ENCODE measurements at regions not wholly inside any gene's neighbourhood (a gene's known extent, or its start where the extent isn't known, plus 50 kb on each side); places are given as distances from the start of the nearest gene placed in this dataset.

- TF ChIP-seq CTCF (conservative IDR thresholded peaks at IDR 0.05) (no peak), ZFX (IDR thresholded peaks at IDR 0.05) (no peak)
Observed at GRCh38 chr11:57890521-57890920, 128.9 kb downstream of the CTNND1 start.

All from C4-2B (cell line).